HCT116 (cell line): ENCODE measurements at regions not wholly inside any gene's neighbourhood (a gene's known extent, or its start where the extent isn't known, plus 50 kb on each side); places are given as distances from the start of the nearest gene placed in this dataset.

ENCODE experiments used
- ATAC-seq: fragments of 200-7000 bp; cut with Tn5 transposase; 2 replicates; pipeline ENCODE4 v1.9.1; 2020; ENCODE audit warnings: mild to moderate bottlenecking, moderate library complexity
- BruUV-seq: library from RNA; stranded (reverse); fragments of 400-500 nt; replicated peaks from 2 replicates; lab custom pipeline; 2021; lab: Mats Ljungman, UMichigan
- CTCF ChIA-PET: fragments of 300-600 bp; sonication (Branson Sonifier 250); formaldehyde crosslinking; loops from one replicate; lab custom pipeline; 2021; ENCODE audit warnings: antibody characterized with exemption; lab: Charles Lee
- POLR2A ChIA-PET: fragments of 300-600, 350-600 bp; sonication (Branson Sonifier 250); formaldehyde crosslinking; loops from one replicate; lab custom pipeline; 2021; ENCODE audit warnings: antibody characterized with exemption; lab: Charles Lee
- RAD21 ChIA-PET, 2 experiments: fragments of 300-600 bp; sonication (Branson Sonifier 250); formaldehyde crosslinking; loops; one replicate each; lab custom pipeline; 2023; ENCODE audit warnings: low total read pairs in 2 of 2; ENCODE audit not compliant: uncharacterized antibody in 2 of 2, unreplicated experiment in 2 of 2, low non-redundant PET in 1 of 2; lab: Charles Lee
- DNase-seq: peaks from one replicate; pipeline ENCODE4 v3.0.0-alpha.2; 2010; ENCODE audit warnings: low read depth, low spot score
- H2AFZ ChIP-seq: fragments of 200-600 bp; shearing (Covaris generic), sonication (generic); 2 replicates; pipeline ENCODE4 v1.6.1; 2017; ENCODE audit warnings: low read depth, mixed run types, mixed read lengths, antibody characterized with exemption, low read length; ENCODE audit not compliant: poor library complexity, severe bottlenecking
- H3K27ac ChIP-seq: 2 replicates; pipeline ENCODE4 v1.5.1; 2012; ENCODE audit warnings: low read depth, low read length
- H3K27me3 ChIP-seq: fragments of 200-600 bp; sonication (generic); 2 replicates; pipeline ENCODE4 v1.6.1; 2016; ENCODE audit warnings: mixed run types, low read length, mixed read lengths; ENCODE audit not compliant: insufficient read depth
- H3K36me3 ChIP-seq, 2 experiments: fragments of 200-500 bp in 1 of 2; fragments of 200-600 bp in 1 of 2; sonication (Bioruptor generic) in 1 of 2; sonication (generic) in 1 of 2; 2 replicates each; pipeline versions ENCODE4 v1.5.1 to v1.6.1; 2014 to 2016; ENCODE audit warnings: low read length in 2 of 2, inconsistent platforms in 1 of 2, mixed read lengths in 1 of 2, mixed run types in 1 of 2; ENCODE audit not compliant: insufficient read depth in 2 of 2, control insufficient read depth in 1 of 2
- H3K4me1 ChIP-seq, 2 experiments: fragments of 200-600 bp in 1 of 2; sonication (generic) in 1 of 2; 2 replicates each; pipeline versions ENCODE4 v1.5.1 to v1.6.1; 2012 to 2017; ENCODE audit warnings: low read length in 2 of 2, inconsistent platforms in 1 of 2, mild to moderate bottlenecking in 1 of 2, mixed read lengths in 1 of 2, mixed run types in 1 of 2, moderate library complexity in 1 of 2; ENCODE audit not compliant: insufficient read depth in 2 of 2, control insufficient read depth in 1 of 2
- H3K4me2 ChIP-seq: fragments of 200-600 bp; sonication (generic); 2 replicates; pipeline ENCODE4 v1.6.1; 2017; ENCODE audit warnings: mixed run types, low read length, mixed read lengths
- H3K4me3 ChIP-seq, 2 experiments: fragments of 200-600 bp in 1 of 2; sonication (generic) in 1 of 2; replicated peaks in 1 of 2; 2 replicates each; pipeline ENCODE4 v1.5.1; 2011 to 2016; ENCODE audit warnings: low read length in 2 of 2, control low read depth in 1 of 2, low read depth in 1 of 2, mild to moderate bottlenecking in 1 of 2, mixed read lengths in 1 of 2, mixed run types in 1 of 2
- H3K79me2 ChIP-seq: fragments of 200-600 bp; sonication (generic); 2 replicates; pipeline ENCODE4 v1.6.1; 2017; ENCODE audit warnings: mild to moderate bottlenecking, mixed run types, low read length, moderate library complexity, mixed read lengths; ENCODE audit not compliant: insufficient read depth
- H3K9ac ChIP-seq: fragments of 200-600 bp; sonication (generic); 2 replicates; pipeline ENCODE4 v1.6.1; 2016; ENCODE audit warnings: low read length, mixed read lengths
- H3K9me2 ChIP-seq: fragments of 200-600 bp; sonication (generic), shearing (Covaris generic); 2 replicates; pipeline ENCODE4 v1.6.1; 2017; ENCODE audit warnings: mixed run types, mild to moderate bottlenecking, moderate library complexity; ENCODE audit not compliant: insufficient read depth
- H3K9me3 ChIP-seq, 2 experiments: fragments of 200-500 bp in 1 of 2; fragments of 200-600 bp in 1 of 2; sonication (Bioruptor generic) in 1 of 2; sonication (generic) in 1 of 2; 2 replicates each; pipeline ENCODE4 v1.6.1; 2014 to 2017; ENCODE audit warnings: low read length in 2 of 2, mixed read lengths in 2 of 2, inconsistent platforms in 1 of 2, low read depth in 1 of 2, mild to moderate bottlenecking in 1 of 2, mixed run types in 1 of 2, moderate library complexity in 1 of 2; ENCODE audit not compliant: control insufficient read depth in 1 of 2, insufficient read depth in 1 of 2
- H4K20me1 ChIP-seq: fragments of 200-600 bp; sonication (generic), shearing (Covaris generic); 2 replicates; pipeline ENCODE4 v1.6.1; 2017; ENCODE audit warnings: mixed run types, mild to moderate bottlenecking, moderate library complexity; ENCODE audit not compliant: insufficient read depth
- EZH2phosphoT487 ChIP-seq: fragments of 200-600 bp; IDR thresholded peaks from 2 replicates; pipeline ENCODE4 v1.6.1; 2018; ENCODE audit warnings: antibody characterized with exemption, borderline replicate concordance
- JUND ChIP-seq: IDR thresholded peaks from 2 replicates; pipeline ENCODE4 v1.6.1; 2012
- RAD21 ChIP-seq: IDR thresholded peaks from 2 replicates; pipeline ENCODE4 v1.6.1; 2012; ENCODE audit warnings: low read depth, mild to moderate bottlenecking
- SIN3A ChIP-seq: IDR thresholded peaks from 2 replicates; pipeline ENCODE4 v1.6.1; 2012; ENCODE audit warnings: low read depth
- SP1 ChIP-seq: IDR thresholded peaks from 2 replicates; pipeline ENCODE4 v1.6.1; 2012; ENCODE audit warnings: low read depth
- SRF ChIP-seq: IDR thresholded peaks from 2 replicates; pipeline ENCODE4 v1.6.1; 2012; ENCODE audit warnings: low read depth
- YY1 ChIP-seq: IDR thresholded peaks from 2 replicates; pipeline ENCODE4 v1.6.1; 2011; ENCODE audit warnings: low read length, low read depth, moderate library complexity, mild to moderate bottlenecking; ENCODE audit not compliant: insufficient replicate concordance; ENCODE audit errors: extremely low read depth
- ZBTB33 ChIP-seq: IDR thresholded peaks from 2 replicates; pipeline ENCODE4 v1.6.1; 2011; ENCODE audit warnings: mild to moderate bottlenecking, low read length, moderate library complexity; ENCODE audit not compliant: insufficient replicate concordance; ENCODE audit errors: extremely low read depth
- ZNF274 ChIP-seq: fragments of 200-500 bp; sonication (Bioruptor generic); IDR thresholded peaks from 2 replicates; pipeline ENCODE4 v1.6.1; 2014; ENCODE audit warnings: mild to moderate bottlenecking, low read depth, low read length, inconsistent platforms
- intact Hi-C: fragments of 100-400 bp; cut with micrococcal nuclease; formaldehyde crosslinking; loops from 2 replicates; pipeline ENCODE4 v1.10.0; 2022
- TF ChIP-seq, protein P1 (sequence below): IDR thresholded peaks from 2 replicates; pipeline ENCODE4 v1.6.1; 2012
- TF ChIP-seq, protein P2 (sequence below): IDR thresholded peaks from 2 replicates; pipeline ENCODE4 v1.6.1; 2012
- TF ChIP-seq, protein P3 (sequence below), 3 experiments: fragments of 200-600 bp in 1 of 3; sonication (generic) in 1 of 3; IDR thresholded peaks in 2 of 3; conservative IDR thresholded peaks in 1 of 3; 2 replicates each; pipeline ENCODE4 v1.5.1; 2012 to 2017; ENCODE audit warnings: low read depth in 2 of 3, low read length in 2 of 3, antibody characterized with exemption in 1 of 3, borderline replicate concordance in 1 of 3, control low read depth in 1 of 3, mild to moderate bottlenecking in 1 of 3, mixed read lengths in 1 of 3, mixed run types in 1 of 3, moderate library complexity in 1 of 3; ENCODE audit not compliant: insufficient read depth in 1 of 3
- TF ChIP-seq, protein P4 (sequence below): IDR thresholded peaks from 2 replicates; pipeline ENCODE4 v1.6.1; 2012; ENCODE audit warnings: low read depth

DNA sequence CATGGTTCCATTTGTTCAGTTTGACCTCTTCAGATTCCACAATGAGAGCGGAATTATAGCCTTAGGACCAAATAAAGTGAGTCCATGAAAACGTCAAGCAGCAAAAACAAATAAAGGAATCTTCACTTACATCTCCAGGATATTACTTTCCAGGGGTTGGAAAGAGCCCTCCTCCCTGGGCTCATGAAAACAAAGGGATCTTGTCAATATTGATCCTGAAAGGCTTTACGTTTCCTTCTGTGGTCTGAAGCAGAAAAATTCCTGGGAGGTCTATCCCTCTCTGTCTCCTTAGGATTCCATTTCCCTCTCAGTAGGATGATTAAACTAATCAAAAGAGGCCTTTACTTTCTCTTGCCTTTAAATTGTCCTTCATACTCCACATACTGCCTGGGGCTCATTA, 293.5 kb downstream of the GPAM start:
- no peak for DNase-seq
- H3K4me3 ChIP-seq: no peak overlapping the region
- ATAC-seq: no peak
- no peaks in the 10 kb centered on the region for H3K4me1 ChIP-seq
- no peak overlapping the region for H3K27ac ChIP-seq
- no peak overlapping the region for H3K4me2 ChIP-seq
- intact Hi-C loops: no loop called here
- H3K9me3 ChIP-seq: no peaks in the 10 kb centered on the region
- peaks cover 26% of the 10 kb centered on the region for H3K27me3 ChIP-seq
- no peaks in the 10 kb centered on the region for H3K9me2 ChIP-seq
- ChIA-PET RAD21 (no interaction called here), CTCF (no interaction called here), POLR2A (no interaction called here)
- no TSS peak for BruUV-seq
- TF ChIP-seq JUND (no peak), YY1 (no peak), EZH2phosphoT487 (no peak), ZNF274 (no peak), ZBTB33 (no peak), RAD21 (no peak), SIN3A (no peak), SRF (no peak), SP1 (no peak)
- TF ChIP-seq, protein P1, sequence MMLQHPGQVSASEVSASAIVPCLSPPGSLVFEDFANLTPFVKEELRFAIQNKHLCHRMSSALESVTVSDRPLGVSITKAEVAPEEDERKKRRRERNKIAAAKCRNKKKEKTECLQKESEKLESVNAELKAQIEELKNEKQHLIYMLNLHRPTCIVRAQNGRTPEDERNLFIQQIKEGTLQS: no peak
- TF ChIP-seq, protein P2, sequence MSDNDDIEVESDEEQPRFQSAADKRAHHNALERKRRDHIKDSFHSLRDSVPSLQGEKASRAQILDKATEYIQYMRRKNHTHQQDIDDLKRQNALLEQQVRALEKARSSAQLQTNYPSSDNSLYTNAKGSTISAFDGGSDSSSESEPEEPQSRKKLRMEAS: no peak
- TF ChIP-seq, protein P3, sequence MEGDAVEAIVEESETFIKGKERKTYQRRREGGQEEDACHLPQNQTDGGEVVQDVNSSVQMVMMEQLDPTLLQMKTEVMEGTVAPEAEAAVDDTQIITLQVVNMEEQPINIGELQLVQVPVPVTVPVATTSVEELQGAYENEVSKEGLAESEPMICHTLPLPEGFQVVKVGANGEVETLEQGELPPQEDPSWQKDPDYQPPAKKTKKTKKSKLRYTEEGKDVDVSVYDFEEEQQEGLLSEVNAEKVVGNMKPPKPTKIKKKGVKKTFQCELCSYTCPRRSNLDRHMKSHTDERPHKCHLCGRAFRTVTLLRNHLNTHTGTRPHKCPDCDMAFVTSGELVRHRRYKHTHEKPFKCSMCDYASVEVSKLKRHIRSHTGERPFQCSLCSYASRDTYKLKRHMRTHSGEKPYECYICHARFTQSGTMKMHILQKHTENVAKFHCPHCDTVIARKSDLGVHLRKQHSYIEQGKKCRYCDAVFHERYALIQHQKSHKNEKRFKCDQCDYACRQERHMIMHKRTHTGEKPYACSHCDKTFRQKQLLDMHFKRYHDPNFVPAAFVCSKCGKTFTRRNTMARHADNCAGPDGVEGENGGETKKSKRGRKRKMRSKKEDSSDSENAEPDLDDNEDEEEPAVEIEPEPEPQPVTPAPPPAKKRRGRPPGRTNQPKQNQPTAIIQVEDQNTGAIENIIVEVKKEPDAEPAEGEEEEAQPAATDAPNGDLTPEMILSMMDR (IDR thresholded peaks at IDR 0.05 in 2 of 3, conservative IDR thresholded peaks at IDR 0.05 in 1 of 3; ENCODE audit: borderline replicate concordance in 1 of 3, insufficient read depth in 1 of 3, low read depth in 2 of 3, low read length in 2 of 3): no peak
- TF ChIP-seq, protein P4, sequence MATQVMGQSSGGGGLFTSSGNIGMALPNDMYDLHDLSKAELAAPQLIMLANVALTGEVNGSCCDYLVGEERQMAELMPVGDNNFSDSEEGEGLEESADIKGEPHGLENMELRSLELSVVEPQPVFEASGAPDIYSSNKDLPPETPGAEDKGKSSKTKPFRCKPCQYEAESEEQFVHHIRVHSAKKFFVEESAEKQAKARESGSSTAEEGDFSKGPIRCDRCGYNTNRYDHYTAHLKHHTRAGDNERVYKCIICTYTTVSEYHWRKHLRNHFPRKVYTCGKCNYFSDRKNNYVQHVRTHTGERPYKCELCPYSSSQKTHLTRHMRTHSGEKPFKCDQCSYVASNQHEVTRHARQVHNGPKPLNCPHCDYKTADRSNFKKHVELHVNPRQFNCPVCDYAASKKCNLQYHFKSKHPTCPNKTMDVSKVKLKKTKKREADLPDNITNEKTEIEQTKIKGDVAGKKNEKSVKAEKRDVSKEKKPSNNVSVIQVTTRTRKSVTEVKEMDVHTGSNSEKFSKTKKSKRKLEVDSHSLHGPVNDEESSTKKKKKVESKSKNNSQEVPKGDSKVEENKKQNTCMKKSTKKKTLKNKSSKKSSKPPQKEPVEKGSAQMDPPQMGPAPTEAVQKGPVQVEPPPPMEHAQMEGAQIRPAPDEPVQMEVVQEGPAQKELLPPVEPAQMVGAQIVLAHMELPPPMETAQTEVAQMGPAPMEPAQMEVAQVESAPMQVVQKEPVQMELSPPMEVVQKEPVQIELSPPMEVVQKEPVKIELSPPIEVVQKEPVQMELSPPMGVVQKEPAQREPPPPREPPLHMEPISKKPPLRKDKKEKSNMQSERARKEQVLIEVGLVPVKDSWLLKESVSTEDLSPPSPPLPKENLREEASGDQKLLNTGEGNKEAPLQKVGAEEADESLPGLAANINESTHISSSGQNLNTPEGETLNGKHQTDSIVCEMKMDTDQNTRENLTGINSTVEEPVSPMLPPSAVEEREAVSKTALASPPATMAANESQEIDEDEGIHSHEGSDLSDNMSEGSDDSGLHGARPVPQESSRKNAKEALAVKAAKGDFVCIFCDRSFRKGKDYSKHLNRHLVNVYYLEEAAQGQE: no peak
- no peak overlapping the region for H3K9ac ChIP-seq
- H4K20me1 ChIP-seq: no peaks in the 10 kb centered on the region
- H3K36me3 ChIP-seq: no peaks in the 10 kb centered on the region
- H3K79me2 ChIP-seq: no peaks in the 10 kb centered on the region
- H2AFZ ChIP-seq: no peak overlapping the region
